ENCODE measurements at regions not wholly inside any gene's neighbourhood (a gene's known extent, or its start where the extent isn't known, plus 50 kb on each side); places are given as distances from the start of the nearest gene placed in this dataset.

DNA sequence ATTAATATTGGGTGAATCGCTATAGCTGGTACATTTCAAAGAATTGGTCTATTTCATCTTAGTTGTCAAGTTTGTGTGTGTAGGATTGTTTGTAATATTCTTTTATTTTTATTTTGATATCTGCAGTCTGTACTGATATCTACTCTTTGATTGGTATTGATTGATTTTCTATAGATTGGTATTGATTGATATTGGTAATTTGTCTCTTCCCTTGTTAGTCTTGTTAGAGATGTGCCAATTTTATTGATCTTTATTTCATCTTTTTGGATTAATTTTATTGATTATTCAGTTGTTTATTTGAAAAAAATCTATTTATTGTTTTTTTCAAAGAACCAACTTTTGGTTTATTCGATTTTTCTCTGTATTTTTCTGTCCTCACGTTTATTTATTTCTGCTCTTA lies 61.4 kb downstream of the TM2D3 start:
- DNase-seq (ENCODE audit: low spot score), result no peak

DNA sequence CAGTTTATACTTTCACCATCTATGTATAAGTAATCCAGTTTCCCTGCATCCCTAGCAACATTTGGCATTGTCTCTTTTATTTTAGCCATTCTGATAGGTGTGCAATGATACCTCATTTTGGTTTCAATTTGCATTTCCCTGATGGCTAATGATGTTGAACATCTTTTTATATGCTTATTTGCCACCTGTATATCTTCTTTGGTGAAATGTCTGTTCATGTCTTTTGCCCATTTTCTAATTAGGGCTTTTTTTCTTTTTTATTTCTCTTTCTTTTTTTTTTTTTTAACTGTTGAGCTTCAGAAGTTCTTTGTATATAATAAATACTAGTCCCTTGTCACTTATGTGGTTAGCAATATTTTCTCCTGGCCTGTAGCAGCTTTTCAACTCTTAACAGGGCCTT lies 68.9 kb downstream of the TM2D3 start:
- no peak for DNase-seq (ENCODE audit: low spot score)

GRCh38 chr15:101580431-101580830 lies 71.8 kb downstream of the TM2D3 start:
- DNase-seq (ENCODE audit: low spot score), result no peak

- peak; percentile 54 for DNase-seq (ENCODE audit: low spot score)
Measured at GRCh38 chr15:101579631-101580163, 72.5 kb downstream of the TM2D3 start.

DNA sequence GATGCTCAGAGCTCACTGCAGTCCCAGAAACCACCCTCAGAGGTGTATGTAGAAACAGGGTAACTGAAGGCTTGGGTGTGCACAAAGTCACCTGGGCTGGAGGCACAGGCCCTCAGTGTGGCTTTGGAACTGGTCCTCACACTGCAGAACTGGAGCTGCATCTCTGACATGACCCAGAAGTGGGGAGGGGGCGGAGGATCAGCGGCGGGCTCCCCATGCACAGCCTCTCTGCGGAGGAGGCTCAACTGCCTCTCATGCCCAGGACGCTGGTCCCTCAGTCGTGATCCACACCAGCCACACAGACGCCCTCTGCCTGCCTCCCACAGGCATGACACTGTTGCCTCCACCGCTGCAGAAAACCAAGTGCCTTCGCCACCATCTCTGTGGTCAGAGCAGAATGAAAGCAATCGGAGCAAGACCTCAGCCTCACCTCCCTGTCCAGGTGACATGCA lies 73.7 kb downstream of the TM2D3 start:
- DNase-seq (ENCODE audit: low spot score), result peak; percentile 73

DNA sequence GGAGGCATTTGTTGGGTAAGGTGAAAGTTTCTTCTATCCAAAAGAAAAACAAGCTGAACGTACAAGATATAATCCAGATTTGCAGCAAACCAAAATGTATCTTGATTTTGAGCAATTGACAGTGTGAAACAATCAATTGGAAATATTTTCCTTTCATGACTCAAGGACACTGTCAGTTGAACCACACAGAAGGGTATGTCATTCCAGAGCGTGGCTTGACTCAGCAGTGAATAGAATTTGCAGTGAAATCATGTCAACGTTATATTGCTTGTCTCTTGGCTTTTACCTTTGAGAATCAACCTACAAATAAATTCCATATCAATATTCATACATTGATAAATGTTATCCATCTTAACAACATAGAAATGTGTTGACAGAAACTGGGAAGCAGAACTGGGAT lies 78.2 kb downstream of the TM2D3 start:
- DNase-seq (ENCODE audit: low spot score), result no peak

DNA sequence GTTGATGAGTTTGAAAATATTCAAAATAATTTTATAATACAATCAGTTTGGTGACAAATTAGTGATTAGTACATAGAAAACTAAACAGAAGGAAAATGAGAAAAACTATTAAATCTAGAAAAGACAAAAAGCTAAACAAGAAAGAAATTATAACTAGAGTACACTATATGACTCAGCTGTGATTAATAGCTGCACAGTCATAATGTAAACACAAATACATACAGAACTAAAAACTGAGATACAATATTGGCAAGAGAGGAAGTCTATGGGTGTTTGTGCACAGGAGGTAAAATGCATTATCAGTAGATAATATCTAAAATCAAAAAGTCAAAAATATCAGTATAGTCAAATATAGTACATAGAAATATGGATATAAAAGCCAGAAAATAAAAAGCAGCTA lies 80.7 kb upstream of the PCSK6 start:
- DNase-seq (ENCODE audit: low spot score), result no peak

GRCh38 chr15:101568821-101569555 lies 79.5 kb upstream of the PCSK6 start:
- no peak for DNase-seq (ENCODE audit: low spot score)

GRCh38 chr15:101568309-101568708 lies 78.8 kb upstream of the PCSK6 start:
- no peak for DNase-seq (ENCODE audit: low spot score)

GRCh38 chr15:101566748-101567488 lies 77.4 kb upstream of the PCSK6 start:
- no peak for DNase-seq (ENCODE audit: low spot score)

- DNase-seq (ENCODE audit: low spot score), result no peak
Measured at GRCh38 chr15:101565377-101565776, 75.9 kb upstream of the PCSK6 start.

- no peak for DNase-seq (ENCODE audit: low spot score)
Measured at GRCh38 chr15:101563176-101563796, 73.8 kb upstream of the PCSK6 start.

- DNase-seq (ENCODE audit: low spot score), result no peak
Measured at GRCh38 chr15:101562428-101563059, 73.0 kb upstream of the PCSK6 start.

DNA sequence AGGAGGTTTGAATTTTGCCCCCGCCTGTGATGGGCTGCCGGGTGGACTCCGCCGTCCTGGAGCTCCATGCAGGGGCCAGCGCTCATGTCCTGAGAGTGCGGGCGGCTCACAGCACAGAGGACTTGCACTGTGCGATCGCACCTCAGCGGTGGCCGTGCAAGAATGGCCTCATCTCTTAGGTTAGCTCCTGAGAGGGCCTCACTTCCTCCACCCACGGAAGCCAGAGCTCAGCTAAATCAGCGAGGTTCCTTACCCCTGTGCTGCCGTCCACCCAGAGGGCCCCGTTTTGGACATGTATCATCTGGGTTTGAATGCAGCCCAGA lies 72.0 kb upstream of the PCSK6 start:
- DNase-seq (ENCODE audit: low spot score), result no peak

- no peak for DNase-seq (ENCODE audit: low spot score)
Measured at GRCh38 chr15:101560722-101561583, 71.4 kb upstream of the PCSK6 start.

- DNase-seq (ENCODE audit: low spot score), result no peak
Measured at GRCh38 chr15:101559952-101560351, 70.4 kb upstream of the PCSK6 start.

GRCh38 chr15:101558221-101558941 lies 68.9 kb upstream of the PCSK6 start:
- DNase-seq (ENCODE audit: low spot score), result no peak

- DNase-seq (ENCODE audit: low spot score), result no peak
Measured at GRCh38 chr15:101556273-101556672, 66.8 kb upstream of the PCSK6 start.

- DNase-seq (ENCODE audit: low spot score), result no peak
Measured at GRCh38 chr15:101554115-101554915, 64.8 kb upstream of the PCSK6 start.
